SK-N-SH treated with all-trans-retinoic acid at 6 μM for 48 hours (cell line): ENCODE measurements at regions not wholly inside any gene's neighbourhood (a gene's known extent, or its start where the extent isn't known, plus 50 kb on each side); places are given as distances from the start of the nearest gene placed in this dataset.
"Not testable (repeated sequence)": the region's sequence is repeated elsewhere in the genome, so short reads cannot be mapped to it uniquely, and the experiment has no call there.

ENCODE experiments used
- ARNTL ChIP-seq: fragments of 450-650 bp; formaldehyde crosslinking; IDR thresholded peaks from 2 replicates; pipeline ENCODE4 v1.5.0; 2020; ENCODE audit warnings: low read depth, mild to moderate bottlenecking, moderate library complexity, borderline replicate concordance
- PPARA ChIP-seq: fragments of 250-450 bp; sonication (Bioruptor Pico); IDR thresholded peaks from 2 replicates; pipeline ENCODE4 v1.5.0; 2020; ENCODE audit warnings: mild to moderate bottlenecking, borderline replicate concordance
- RARB ChIP-seq: fragments of 250-450 bp; sonication (Bioruptor Pico); IDR thresholded peaks from 2 replicates; pipeline ENCODE4 v1.8.0; 2021; ENCODE audit warnings: mild to moderate bottlenecking, moderate library complexity
- TCF4 ChIP-seq: fragments of 250-450 bp; sonication (Bioruptor Pico); IDR thresholded peaks from 2 replicates; pipeline ENCODE4 v1.8.0; 2021; ENCODE audit warnings: mild to moderate bottlenecking, moderate library complexity, borderline replicate concordance
- ZNF565 ChIP-seq: fragments of 450-650 bp; formaldehyde crosslinking; conservative IDR thresholded peaks from 2 replicates; pipeline ENCODE4 v1.5.0; 2020; ENCODE audit warnings: low read depth, mild to moderate bottlenecking, moderate library complexity
- ZNF8 ChIP-seq: fragments of 450-650 bp; formaldehyde crosslinking; IDR thresholded peaks from 2 replicates; pipeline ENCODE4 v1.5.0; 2020; ENCODE audit warnings: mild to moderate bottlenecking, moderate library complexity
- TF ChIP-seq, protein P1 (sequence below): fragments of 250-450 bp; sonication (Bioruptor Pico); IDR thresholded peaks from 2 replicates; pipeline ENCODE4 v1.8.0; 2020; ENCODE audit warnings: mild to moderate bottlenecking, moderate library complexity, borderline replicate concordance

DNA sequence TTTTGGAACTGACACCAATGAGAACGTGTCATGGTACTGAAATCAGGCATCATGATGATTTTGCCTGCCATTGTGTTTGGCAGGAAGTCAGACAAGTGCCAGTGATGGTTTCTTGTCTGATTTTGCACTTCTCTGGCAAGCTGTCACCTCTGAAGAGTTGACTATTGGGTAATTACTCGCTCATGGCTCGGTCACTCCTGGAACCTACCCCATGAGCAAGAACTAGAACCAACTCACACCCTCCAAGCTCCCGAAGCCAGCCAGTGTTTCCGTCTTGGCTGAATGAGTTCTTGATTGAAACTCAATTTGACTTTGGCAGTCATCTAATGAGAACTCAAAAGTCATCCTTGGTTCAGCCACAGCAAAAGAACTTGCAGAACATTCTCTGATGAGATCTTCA lies 73.9 kb downstream of the CDRT15L2 start:
- TF ChIP-seq ZNF8 (CRISPR knock-in tag); TCF4 (CRISPR knock-in tag); PPARA; RARB (CRISPR knock-in tag); ZNF565 (CRISPR knock-in tag); ARNTL (CRISPR knock-in tag): not testable (repeated sequence)
- TF ChIP-seq, protein P1, sequence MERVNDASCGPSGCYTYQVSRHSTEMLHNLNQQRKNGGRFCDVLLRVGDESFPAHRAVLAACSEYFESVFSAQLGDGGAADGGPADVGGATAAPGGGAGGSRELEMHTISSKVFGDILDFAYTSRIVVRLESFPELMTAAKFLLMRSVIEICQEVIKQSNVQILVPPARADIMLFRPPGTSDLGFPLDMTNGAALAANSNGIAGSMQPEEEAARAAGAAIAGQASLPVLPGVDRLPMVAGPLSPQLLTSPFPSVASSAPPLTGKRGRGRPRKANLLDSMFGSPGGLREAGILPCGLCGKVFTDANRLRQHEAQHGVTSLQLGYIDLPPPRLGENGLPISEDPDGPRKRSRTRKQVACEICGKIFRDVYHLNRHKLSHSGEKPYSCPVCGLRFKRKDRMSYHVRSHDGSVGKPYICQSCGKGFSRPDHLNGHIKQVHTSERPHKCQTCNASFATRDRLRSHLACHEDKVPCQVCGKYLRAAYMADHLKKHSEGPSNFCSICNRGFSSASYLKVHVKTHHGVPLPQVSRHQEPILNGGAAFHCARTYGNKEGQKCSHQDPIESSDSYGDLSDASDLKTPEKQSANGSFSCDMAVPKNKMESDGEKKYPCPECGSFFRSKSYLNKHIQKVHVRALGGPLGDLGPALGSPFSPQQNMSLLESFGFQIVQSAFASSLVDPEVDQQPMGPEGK (CRISPR knock-in tag), result not testable (repeated sequence)
